Thoracic aorta (tissue), 2 donors: ENCODE measurements at regions not wholly inside any gene's neighbourhood (a gene's known extent, or its start where the extent isn't known, plus 50 kb on each side); places are given as distances from the start of the nearest gene placed in this dataset.

Experiments used
- ATAC-seq: fragments of 150-250 bp; one replicate; pipeline ENCODE4 v1.8.0; 2017; ENCODE audit warnings: low read depth; ENCODE audit not compliant: insufficient number of reproducible peaks, low FRiP score
- DNase-seq: peaks from one replicate; pipeline ENCODE4 v3.0.0-alpha.2; 2020; ENCODE audit warnings: low spot score
- H3K27ac ChIP-seq, 2 donors: fragments of 200-600 bp; sonication (generic); 1 replicate in 1 of 2; 2 replicates in 1 of 2; pipeline ENCODE4 v1.5.1; 2016; ENCODE audit warnings: mild to moderate bottlenecking in 2 of 2, moderate library complexity in 2 of 2
- H3K27me3 ChIP-seq: fragments of 200-600 bp; sonication (generic); replicated peaks from 2 replicates; pipeline ENCODE4 v1.6.0; 2016; ENCODE audit warnings: mild to moderate bottlenecking; ENCODE audit not compliant: insufficient read depth
- H3K36me3 ChIP-seq: fragments of 200-600 bp; sonication (generic); one replicate; pipeline ENCODE4 v1.5.1; 2016
- H3K4me1 ChIP-seq, 2 donors: fragments of 200-600 bp; sonication (generic); 1 replicate in 1 of 2; 2 replicates in 1 of 2; pipeline versions ENCODE4 v1.5.1 to v1.6.0; 2016; ENCODE audit warnings: low read depth in 2 of 2, mild to moderate bottlenecking in 1 of 2; ENCODE audit not compliant: control insufficient read depth in 1 of 2
- H3K4me3 ChIP-seq: fragments of 200-600 bp; sonication (generic); 2 replicates; pipeline ENCODE4 v1.5.1; 2016; ENCODE audit warnings: mild to moderate bottlenecking
- H3K9me3 ChIP-seq: fragments of 200-600 bp; sonication (generic); 2 replicates; pipeline ENCODE4 v1.5.1; 2016
- CTCF ChIP-seq: fragments of 200-600 bp; sonication (generic); IDR thresholded peaks from one replicate; pipeline ENCODE4 v1.5.1; 2019; ENCODE audit warnings: antibody characterized with exemption

- Histone ChIP-seq H3K9me3 (no peaks in the 10 kb centered on the region), H3K4me1 (no peaks in the 10 kb centered on the region), H3K27me3 (no peaks in the 10 kb centered on the region), H3K4me3 (no peak overlapping the region), H3K27ac (no peak overlapping the region), H3K36me3 (no peaks in the 10 kb centered on the region)
- ATAC-seq (no peak), DNase-seq (no peak)
- no peak for TF ChIP-seq CTCF
Observed at GRCh38 chr7:46619723-46620310, 698.7 kb upstream of the IGFBP3 start.

- no peaks in the 10 kb centered on the region for H3K4me1 ChIP-seq
- no peaks in the 10 kb centered on the region for H3K9me3 ChIP-seq
- no peak overlapping the region for H3K4me3 ChIP-seq
- DNase-seq: no peak
- no peak for TF ChIP-seq CTCF
- H3K27me3 ChIP-seq: no peaks in the 10 kb centered on the region
- H3K27ac ChIP-seq: no peak overlapping the region
- ATAC-seq: no peak
- H3K36me3 ChIP-seq: no peaks in the 10 kb centered on the region
Observed at GRCh38 chr7:46616636-46617035, 695.6 kb upstream of the IGFBP3 start.

DNA sequence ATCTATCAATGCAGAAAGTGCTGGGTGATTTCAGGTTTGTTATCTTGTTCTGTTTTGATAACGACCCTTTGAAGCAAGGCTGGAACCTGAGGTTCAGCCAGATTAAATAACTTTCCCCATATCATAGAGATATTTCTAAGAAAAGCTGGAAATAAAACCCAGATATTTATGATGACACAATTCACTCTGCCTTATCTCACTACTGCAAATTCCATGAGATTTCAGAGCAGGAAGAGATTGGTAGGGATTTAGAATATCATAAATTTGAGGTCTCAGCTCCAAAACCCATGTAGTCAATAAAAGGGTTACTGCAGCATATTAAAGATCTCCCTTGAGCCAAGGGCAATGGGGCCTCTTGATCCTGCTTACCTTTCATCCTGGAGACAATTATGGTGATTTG is 692.5 kb upstream of the IGFBP3 start:
- peaks cover 4 to 10% of the 10 kb centered on the region in 2 donors for H3K4me1 ChIP-seq
- DNase-seq (no peak), ATAC-seq (no peak)
- TF ChIP-seq CTCF: no peak
- no peaks in the 10 kb centered on the region for H3K27me3 ChIP-seq
- H3K36me3 ChIP-seq: no peaks in the 10 kb centered on the region
- no peak overlapping the region for H3K4me3 ChIP-seq
- H3K9me3 ChIP-seq: no peaks in the 10 kb centered on the region
- no peak overlapping the region for H3K27ac ChIP-seq

- no peaks in the 10 kb centered on the region for H3K27me3 ChIP-seq
- no peak for DNase-seq
- no peak for ATAC-seq
- H3K27ac ChIP-seq: no peak overlapping the region
- TF ChIP-seq CTCF: no peak
- H3K4me3 ChIP-seq: no peak overlapping the region
- H3K36me3 ChIP-seq: no peaks in the 10 kb centered on the region
- H3K9me3 ChIP-seq: no peaks in the 10 kb centered on the region
- peaks cover 4 to 10% of the 10 kb centered on the region in 2 donors for H3K4me1 ChIP-seq
Observed at GRCh38 chr7:46613116-46613515, 692.0 kb upstream of the IGFBP3 start.

DNA sequence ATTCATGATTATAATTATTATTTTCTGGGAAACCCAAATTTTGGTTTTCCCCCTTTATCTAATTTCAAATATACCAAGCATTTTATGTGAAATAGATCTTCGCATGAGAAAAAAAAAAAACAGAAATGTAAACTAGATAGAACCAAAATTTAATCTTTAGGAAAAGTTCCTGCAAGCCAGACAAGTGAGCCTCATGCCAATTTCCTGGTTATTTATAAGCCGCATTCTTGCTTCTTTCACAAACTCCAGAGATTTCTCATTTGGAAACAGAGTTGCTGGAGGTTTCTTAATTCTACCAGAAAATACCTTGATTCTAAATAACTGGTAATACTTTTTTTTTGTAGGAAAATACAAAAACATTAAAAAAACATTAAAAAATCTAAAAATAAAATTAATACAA is 690.4 kb upstream of the IGFBP3 start:
- Histone ChIP-seq H3K4me1 (peaks cover 4 to 10% of the 10 kb centered on the region in 2 donors), H3K27ac (no peak overlapping the region), H3K4me3 (no peak overlapping the region), H3K36me3 (no peaks in the 10 kb centered on the region), H3K9me3 (no peaks in the 10 kb centered on the region), H3K27me3 (no peaks in the 10 kb centered on the region)
- DNase-seq (no peak), ATAC-seq (no peak)
- no peak for TF ChIP-seq CTCF
